HCT116 (cell line): ENCODE measurements at regions not wholly inside any gene's neighbourhood (a gene's known extent, or its start where the extent isn't known, plus 50 kb on each side); places are given as distances from the start of the nearest gene placed in this dataset.

Experiments
- CTCF ChIP-seq, 3 experiments: fragments of 200-600 bp in 1 of 3; sonication (generic) in 1 of 3; IDR thresholded peaks in 2 of 3; conservative IDR thresholded peaks in 1 of 3; 2 replicates each; pipeline ENCODE4 v1.5.1; 2012 to 2017; ENCODE audit warnings: low read depth in 2 of 3, low read length in 2 of 3, antibody characterized with exemption in 1 of 3, borderline replicate concordance in 1 of 3, control low read depth in 1 of 3, mild to moderate bottlenecking in 1 of 3, mixed read lengths in 1 of 3, mixed run types in 1 of 3, moderate library complexity in 1 of 3; ENCODE audit not compliant: insufficient read depth in 1 of 3
- POLR2A ChIP-seq: IDR thresholded peaks from 2 replicates; pipeline ENCODE4 v1.7.0; 2011; ENCODE audit warnings: borderline replicate concordance; ENCODE audit not compliant: insufficient read depth, insufficient read length; ENCODE audit errors: extremely low read depth
- POLR2AphosphoS5 ChIP-seq: IDR thresholded peaks from 2 replicates; pipeline ENCODE4 v1.6.1; 2011; ENCODE audit warnings: mild to moderate bottlenecking, low read depth, low read length, moderate library complexity

- TF ChIP-seq CTCF (IDR thresholded peaks at IDR 0.05 in 2 of 3, conservative IDR thresholded peaks at IDR 0.05 in 1 of 3; ENCODE audit: borderline replicate concordance in 1 of 3, insufficient read depth in 1 of 3, low read depth in 2 of 3, low read length in 2 of 3) (no peak), POLR2AphosphoS5 (no peak), POLR2A (no peak)
Measured at GRCh38 chr5:136656811-136657210, 291.5 kb upstream of the TRPC7 start.
